Bronchial epithelial cell (primary cell): ENCODE measurements at regions not wholly inside any gene's neighbourhood (a gene's known extent, or its start where the extent isn't known, plus 50 kb on each side); places are given as distances from the start of the nearest gene placed in this dataset.

ENCODE experiments used
- DNase-seq: peaks from one replicate; pipeline ENCODE4 v3.0.0-alpha.2; 2010; ENCODE audit warnings: low read depth
- FAIRE-seq: peaks from 2 replicates; lab custom pipeline; 2011; peaks lifted over from hg19 to GRCh38; lab: Jason Lieb, UNC
- H3K27me3 ChIP-seq: 2 replicates; pipeline ENCODE4 v1.5.1; 2011; ENCODE audit warnings: low read length; ENCODE audit not compliant: control insufficient read depth, insufficient read depth
- H3K36me3 ChIP-seq: 2 replicates; pipeline ENCODE4 v1.5.1; 2011; ENCODE audit warnings: low read length; ENCODE audit not compliant: control insufficient read depth, insufficient read depth
- H3K4me3 ChIP-seq: 2 replicates; pipeline ENCODE4 v1.5.1; 2011; ENCODE audit warnings: mild to moderate bottlenecking, low read depth, low read length, control low read depth
- TF ChIP-seq, protein P1 (sequence below): IDR thresholded peaks from 2 replicates; pipeline ENCODE4 v1.5.1; 2011; ENCODE audit warnings: mild to moderate bottlenecking, moderate library complexity, low read length, control low read depth, inconsistent platforms; ENCODE audit not compliant: insufficient read depth, severe bottlenecking

DNA sequence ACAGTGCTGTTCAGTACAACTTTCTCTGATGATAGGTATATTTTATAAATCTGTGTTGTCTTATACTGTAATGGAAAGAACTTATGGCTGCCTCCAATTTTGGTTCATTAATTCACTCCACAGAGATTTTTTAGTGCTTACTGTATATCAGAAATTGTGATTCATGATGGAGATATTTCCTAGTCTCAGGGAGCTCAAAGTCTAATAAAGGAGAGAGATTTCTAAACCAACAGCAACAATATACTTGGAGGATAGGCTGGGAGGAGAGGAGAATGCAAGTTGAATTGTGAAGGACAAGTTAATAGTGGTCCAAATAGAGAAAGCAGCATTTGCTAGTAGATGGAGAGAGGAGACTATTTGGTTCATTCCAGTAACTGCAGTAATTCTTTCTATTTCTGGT is 63.5 kb downstream of the TANC2 start:
- no peak for FAIRE-seq
- no peaks in the 10 kb centered on the region for H3K36me3 ChIP-seq
- no peak overlapping the region for H3K4me3 ChIP-seq
- peak; percentile 62 for DNase-seq
- TF ChIP-seq, protein P1, sequence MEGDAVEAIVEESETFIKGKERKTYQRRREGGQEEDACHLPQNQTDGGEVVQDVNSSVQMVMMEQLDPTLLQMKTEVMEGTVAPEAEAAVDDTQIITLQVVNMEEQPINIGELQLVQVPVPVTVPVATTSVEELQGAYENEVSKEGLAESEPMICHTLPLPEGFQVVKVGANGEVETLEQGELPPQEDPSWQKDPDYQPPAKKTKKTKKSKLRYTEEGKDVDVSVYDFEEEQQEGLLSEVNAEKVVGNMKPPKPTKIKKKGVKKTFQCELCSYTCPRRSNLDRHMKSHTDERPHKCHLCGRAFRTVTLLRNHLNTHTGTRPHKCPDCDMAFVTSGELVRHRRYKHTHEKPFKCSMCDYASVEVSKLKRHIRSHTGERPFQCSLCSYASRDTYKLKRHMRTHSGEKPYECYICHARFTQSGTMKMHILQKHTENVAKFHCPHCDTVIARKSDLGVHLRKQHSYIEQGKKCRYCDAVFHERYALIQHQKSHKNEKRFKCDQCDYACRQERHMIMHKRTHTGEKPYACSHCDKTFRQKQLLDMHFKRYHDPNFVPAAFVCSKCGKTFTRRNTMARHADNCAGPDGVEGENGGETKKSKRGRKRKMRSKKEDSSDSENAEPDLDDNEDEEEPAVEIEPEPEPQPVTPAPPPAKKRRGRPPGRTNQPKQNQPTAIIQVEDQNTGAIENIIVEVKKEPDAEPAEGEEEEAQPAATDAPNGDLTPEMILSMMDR: no peak
- no peaks in the 10 kb centered on the region for H3K27me3 ChIP-seq

DNA sequence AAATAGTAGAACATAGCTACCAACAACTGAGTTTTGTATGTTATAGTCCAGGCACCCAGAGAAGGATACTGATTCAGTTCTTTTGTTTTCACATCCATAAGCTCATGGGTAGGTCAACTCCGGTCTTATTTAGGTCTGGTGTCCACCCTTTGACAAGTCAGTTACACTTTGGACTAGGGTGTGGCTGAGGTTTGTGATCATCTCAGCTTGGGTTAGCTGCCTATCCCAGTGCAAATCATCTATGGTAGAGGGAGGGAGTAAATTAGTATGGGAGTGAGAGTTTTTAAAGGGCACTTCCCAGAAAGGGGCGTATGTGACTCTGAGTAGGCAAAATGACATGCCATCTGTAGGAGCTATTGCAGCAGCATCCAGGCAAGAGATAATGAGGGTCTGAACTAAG is 66.1 kb downstream of the TANC2 start:
- Histone ChIP-seq H3K27me3 (no peaks in the 10 kb centered on the region), H3K4me3 (no peak overlapping the region), H3K36me3 (no peaks in the 10 kb centered on the region)
- DNase-seq: no peak
- TF ChIP-seq, protein P1: no peak
- FAIRE-seq: no peak

DNA sequence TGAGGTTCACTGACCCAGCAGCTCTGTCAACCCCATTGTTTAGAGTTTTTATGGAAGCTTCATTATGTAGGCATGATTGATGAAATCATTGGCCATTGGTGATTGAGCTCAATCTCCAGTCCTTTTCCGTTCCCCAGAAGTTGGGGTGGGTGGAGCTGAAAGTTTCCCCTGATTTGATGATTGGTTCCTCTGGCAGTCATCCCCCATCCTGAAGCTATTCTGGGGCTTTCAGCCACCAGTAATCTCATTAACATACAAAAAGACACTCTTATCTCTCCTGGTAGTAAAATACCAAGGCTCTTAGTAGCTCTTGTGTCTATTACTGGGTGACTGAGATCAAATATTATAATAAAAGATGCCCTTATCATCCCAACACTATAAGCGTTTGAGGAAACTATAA is 67.1 kb downstream of the TANC2 start:
- H3K27me3 ChIP-seq: no peaks in the 10 kb centered on the region
- TF ChIP-seq, protein P1: no peak
- H3K36me3 ChIP-seq: no peaks in the 10 kb centered on the region
- DNase-seq: no peak
- no peak overlapping the region for H3K4me3 ChIP-seq
- FAIRE-seq: no peak

- DNase-seq: peak; percentile 63
- FAIRE-seq: no peak
- Histone ChIP-seq H3K4me3 (no peak overlapping the region), H3K36me3 (no peaks in the 10 kb centered on the region), H3K27me3 (no peaks in the 10 kb centered on the region)
- TF ChIP-seq, protein P1: no peak
Measured at GRCh38 chr17:63035271-63035670, 69.2 kb downstream of the TANC2 start.

GRCh38 chr17:63035695-63036094 is 69.7 kb downstream of the TANC2 start:
- Histone ChIP-seq H3K36me3 (no peaks in the 10 kb centered on the region), H3K4me3 (no peak overlapping the region), H3K27me3 (no peaks in the 10 kb centered on the region)
- no peak for DNase-seq
- TF ChIP-seq, protein P1: no peak
- no peak for FAIRE-seq

DNA sequence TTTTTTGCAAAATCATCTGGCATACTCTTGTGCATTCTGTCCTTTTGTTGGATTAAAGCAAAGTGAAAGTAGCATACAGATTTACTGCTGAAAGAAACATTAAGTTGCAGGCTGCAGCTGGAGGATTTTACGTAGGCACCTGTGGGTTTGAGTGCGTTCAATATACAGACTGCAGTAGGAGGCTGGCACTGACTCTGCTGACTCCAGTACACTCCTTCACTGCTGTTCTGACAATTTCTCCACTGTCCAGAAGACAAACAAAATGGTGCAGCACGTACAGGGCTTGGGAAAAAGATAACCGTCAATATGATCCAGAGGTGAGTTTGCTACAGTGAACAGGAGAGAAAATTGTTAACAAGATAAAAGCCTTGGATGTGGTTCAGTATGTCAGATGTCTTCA is 73.3 kb downstream of the TANC2 start:
- FAIRE-seq (no peak), DNase-seq (no peak)
- H3K27me3 ChIP-seq: no peaks in the 10 kb centered on the region
- no peak overlapping the region for H3K4me3 ChIP-seq
- H3K36me3 ChIP-seq: no peaks in the 10 kb centered on the region
- TF ChIP-seq, protein P1: no peak
